Stimulated activated CD8-positive, alpha-beta memory T cell treated with anti-CD3 and anti-CD28 coated beads, Interleukin-15, amount 100 ng/mL, for 24 hours (primary cell): ENCODE measurements at regions not wholly inside any gene's neighbourhood (a gene's known extent, or its start where the extent isn't known, plus 50 kb on each side); places are given as distances from the start of the nearest gene placed in this dataset.
"Not testable (repeated sequence)": the region's sequence is repeated elsewhere in the genome, so short reads cannot be mapped to it uniquely, and the experiment has no call there.

Experiments used
- DNase-seq: peaks from one replicate; pipeline ENCODE4 v3.0.0-alpha.2; 2020; ENCODE audit warnings: low read depth

DNA sequence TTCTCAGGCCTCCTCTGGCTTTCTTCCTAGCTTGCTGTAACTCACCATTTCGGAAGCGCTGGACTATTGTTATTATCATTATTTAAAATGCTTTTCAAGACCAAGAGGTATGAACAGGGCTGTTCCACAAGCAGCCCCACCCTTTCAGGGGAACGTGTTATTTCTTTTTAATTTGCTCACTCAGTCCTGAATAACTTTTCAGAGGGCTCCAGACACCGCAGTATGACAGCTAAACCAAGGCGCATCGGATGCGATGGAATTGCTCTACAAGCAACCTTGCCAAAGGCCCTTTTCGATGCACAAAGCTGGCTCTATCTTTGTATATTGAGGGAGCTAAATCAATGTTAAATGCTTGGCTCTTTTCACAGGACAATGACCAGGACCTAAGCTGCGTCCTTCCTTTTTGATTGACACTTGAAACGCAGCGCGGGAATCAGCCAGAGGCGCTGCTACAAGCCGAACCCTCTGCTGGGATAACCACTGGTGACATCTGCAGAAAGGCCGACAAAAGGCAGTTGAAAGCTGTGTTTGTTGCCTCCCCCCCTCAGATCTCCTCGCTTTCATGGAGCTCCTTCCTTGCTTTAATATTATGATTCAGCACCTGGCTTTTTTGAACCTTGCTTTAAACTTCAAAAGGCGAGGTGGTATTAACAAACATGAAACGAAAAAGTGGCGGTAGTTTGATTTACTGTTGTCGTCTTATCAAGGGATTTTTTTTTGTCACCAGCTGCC is 204.7 kb upstream of the PROX1 start:
- no peak for DNase-seq

DNA sequence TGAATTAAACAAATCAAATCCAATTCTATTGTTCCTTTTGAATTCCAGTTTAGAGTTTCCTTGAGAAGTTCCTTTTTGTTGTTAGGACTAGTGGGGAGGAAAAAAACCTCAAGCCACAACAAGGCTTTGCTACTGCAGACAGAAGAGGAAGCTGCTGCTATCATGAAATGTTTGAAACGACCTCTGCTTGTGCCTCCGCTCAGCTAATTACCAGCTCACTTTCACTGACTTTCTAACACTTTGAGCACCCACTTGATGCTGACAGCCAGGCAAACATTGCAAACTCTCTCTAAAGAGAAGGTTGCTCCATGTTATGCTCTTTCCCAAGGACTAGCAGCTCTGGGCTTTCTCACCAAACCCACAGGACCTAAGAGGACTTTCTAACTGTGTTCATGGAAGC is 203.9 kb upstream of the PROX1 start:
- no peak for DNase-seq

DNA sequence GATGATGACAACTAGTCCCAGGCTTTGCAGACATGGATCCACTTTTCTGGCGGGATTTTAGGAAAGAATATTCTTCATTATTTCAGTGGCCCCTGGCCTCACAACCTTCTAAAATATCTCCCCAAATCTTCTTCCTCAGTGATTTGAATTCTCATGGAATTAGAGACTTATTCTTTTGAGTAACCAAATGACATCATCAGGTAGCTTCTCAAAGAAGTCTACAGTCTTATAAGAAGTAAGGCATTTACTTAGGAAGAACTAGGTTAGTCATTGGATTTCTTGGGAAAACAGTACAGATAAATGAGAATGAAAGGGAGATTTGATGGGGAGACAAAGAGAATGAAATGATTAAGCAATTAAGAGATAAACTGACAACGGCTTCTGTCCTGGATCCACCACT is 201.1 kb upstream of the PROX1 start:
- DNase-seq: no peak

- DNase-seq: no peak
Observed at GRCh38 chr1:213790565-213790964, 197.2 kb upstream of the PROX1 start.

- DNase-seq: no peak
Observed at GRCh38 chr1:213793482-213794067, 194.2 kb upstream of the PROX1 start.

DNA sequence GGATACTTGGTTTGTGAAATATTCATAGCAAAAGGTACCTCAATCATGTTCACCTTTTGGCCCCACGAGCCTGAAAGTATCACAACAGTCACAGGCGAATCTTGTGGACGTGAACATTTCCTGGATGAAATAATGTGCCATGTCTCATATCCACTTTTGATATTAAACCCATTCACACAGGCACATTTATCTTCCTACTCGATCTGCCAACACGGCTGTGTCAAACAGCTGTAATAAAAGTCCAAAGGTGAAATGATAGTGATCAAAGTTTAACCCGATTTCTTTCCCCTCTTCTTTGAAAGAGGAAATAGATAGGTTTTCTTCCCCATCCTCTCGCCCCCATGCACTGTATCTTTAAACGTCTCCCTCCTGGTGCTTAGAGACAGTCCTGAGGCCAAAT is 191.2 kb upstream of the PROX1 start:
- DNase-seq: no peak

GRCh38 chr1:213808288-213808687 is 179.5 kb upstream of the PROX1 start:
- not testable (repeated sequence) for DNase-seq

DNA sequence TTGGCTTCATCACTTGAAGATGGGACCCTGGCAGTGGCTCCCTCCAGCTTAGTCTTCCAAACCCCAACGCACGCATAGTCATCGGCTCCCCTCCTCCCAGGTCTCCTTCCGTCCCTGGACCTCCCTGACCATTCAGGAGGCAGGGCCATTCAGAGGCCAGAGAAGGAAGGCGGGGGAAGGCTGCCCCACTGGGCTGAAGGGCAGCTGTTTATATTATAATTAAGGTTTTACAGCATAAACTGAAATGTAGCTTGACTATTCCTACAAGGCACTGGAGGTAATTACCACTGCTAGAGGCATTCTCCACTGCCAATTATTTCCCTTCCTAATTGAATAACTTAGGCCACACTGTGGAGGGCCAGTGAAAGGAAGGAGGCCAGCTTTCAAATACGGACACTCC is 170.6 kb upstream of the PROX1 start:
- DNase-seq: no peak

- DNase-seq: no peak
Observed at GRCh38 chr1:213820362-213821149, 167.2 kb upstream of the PROX1 start.

DNA sequence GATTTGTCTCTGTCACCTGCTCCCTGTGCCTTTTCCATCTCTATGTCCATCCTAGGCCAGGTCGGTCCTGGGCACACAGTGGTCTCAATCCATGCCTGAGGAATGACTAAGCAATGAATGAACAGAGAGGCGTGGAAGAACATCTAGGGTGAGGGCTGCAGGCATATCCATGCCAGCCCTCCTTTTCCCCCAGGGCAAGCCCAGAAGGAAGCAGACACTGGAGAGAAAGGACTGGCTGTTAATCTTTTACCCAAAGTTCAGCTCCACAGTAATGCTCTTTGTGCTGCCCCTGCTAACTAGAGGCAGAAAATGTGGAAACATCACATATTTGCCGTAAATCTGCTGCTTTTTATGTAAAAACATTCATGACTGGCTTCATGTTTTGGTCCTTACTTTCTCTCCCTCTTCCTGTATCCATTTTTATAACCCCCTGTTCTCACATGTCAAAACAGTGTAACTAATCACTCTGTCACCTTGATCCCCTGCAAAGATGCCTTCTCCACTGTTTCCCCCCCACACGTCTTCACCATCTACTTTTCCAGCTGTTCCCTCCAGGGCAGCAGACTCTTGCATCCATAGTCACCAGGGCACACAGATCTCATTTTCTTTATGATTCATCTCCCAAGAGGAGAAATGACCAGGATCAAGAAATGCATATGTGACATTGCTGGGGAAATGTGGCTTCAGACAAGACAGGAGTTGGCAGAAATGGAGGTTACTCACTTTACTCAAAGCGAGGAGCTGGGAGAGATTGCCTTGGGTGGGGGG is 166.4 kb upstream of the PROX1 start:
- no peak for DNase-seq

DNA sequence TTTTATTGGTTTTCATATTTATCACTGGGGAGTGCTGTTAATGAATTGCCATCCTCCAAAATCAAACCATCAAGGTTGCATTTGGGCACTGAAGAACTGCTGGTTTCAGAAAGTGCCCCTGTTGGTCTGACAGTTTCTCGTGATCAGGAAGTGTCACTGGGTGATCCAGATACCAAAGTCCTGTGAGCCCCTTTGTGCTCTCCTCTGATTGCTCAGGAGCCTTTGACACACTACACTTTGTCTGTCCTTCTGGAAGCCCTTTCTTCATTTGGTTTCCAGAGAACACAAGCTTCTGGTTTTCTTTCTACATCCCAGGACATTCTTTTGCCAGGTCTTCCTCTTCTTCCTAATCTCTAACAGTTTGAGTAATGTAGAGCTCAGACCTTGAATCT is 165.8 kb upstream of the PROX1 start:
- no peak for DNase-seq

DNA sequence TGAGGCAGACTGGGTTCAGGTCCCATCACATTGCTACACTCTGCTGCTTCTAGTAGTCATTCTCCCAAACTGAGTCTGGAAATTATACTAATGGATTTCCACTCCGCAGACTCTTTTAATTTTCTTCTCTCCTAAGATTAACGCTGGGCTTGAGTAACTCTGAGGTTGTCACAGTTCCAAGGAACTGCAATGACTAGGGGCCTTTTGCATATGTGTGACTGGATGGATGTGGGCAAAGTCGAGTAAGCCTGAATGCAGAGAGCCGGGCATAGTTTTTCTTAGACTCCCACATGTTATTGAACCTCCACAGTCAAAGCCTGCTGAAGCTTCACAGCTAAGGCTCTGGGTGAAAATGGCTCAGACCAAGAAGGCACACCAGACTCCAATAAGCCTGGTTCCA is 160.9 kb upstream of the PROX1 start:
- DNase-seq: no peak

- DNase-seq: no peak
Observed at GRCh38 chr1:213828867-213829266, 158.9 kb upstream of the PROX1 start.

DNA sequence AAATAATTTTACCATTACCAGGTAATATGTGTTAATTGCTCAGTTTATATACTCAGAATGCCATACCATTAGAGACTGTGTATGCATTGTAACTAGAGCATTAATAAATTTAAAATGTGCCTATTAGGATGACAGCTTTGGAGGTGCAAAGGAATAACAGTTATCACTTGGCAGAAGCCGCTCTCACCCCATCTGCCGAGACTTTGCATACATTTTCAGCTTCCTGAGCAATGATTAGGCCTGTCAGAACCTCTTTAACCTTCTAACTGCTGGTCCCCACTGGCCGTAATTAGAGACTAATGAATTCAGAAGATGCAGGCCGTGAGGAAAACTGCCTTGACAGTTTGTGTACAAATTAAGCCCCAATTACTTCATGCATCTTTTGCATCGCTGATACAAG is 158.0 kb upstream of the PROX1 start:
- no peak for DNase-seq

DNA sequence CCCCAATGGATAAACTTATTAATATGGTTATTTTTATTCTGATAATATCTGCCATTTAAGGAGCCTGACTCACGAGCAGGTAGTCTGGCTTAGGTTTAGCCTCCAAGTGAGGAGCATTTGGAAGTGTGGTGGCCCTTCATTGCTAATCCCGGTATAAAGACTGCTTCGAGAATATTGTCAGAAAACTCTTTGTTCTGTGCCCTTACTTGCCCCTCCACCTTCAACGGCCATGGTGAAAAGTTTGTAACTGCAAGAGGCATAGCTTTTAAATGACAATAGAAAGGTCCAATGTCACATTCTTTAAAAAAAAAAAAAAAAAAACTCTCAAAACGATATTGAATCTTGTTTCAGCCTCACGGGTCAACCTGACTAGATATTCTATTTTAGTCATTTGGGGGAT is 157.4 kb upstream of the PROX1 start:
- no peak for DNase-seq

DNA sequence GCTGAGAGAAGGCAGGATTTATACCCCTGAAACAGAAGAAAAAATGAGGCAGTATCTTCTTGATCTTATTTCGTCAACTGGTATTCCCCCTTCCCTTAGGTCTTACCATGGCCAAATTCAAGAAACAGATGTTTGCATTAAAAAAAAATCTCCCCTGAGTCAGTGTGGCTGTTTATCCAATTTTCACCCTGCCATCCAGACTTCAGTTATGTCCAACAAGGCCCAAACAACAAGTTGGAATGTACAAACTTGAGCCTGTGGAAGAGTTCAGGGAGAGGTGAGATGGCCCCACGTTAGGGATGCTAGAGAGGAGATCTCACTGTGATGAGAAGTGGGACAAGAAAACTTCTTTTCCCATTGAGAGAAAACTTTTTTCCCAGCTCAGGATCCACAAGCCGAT is 147.2 kb upstream of the PROX1 start:
- no peak for DNase-seq

DNA sequence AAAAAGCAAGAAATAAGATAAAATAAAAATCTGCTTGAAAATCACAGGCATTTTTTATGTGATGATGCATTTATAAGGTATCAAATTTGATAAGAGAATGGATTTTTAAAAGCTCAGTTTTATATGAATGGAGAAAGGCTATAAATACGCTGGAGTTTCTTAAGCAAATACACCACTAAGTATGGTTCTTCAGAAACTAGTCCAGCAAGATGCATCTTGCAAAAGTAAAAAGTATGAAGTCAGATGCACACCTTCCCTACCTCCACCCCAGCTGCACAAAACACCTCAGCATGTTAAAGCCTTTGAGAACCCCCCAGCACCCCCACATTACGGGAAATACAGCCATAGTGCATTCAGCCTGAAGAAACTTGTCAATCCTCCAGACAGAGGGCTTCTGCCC is 143.1 kb upstream of the PROX1 start:
- no peak for DNase-seq

DNA sequence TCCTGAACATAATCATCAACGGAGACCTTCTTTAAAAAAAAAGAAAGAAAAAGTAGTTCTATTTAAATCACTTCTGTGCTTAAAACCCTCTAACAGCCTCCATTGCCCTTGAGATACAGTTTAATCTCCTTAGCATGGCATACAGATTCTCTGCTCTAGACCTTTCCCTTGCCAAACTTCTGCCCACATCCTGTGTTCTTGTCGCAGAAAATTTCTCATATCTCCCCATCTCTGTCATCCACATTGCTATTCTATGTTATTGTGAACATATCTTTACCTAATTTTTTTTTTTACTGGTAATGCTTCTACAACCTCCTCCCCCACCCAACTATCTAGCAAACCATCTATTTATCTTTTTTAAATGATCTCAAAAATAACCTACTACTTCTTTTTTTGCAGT is 135.7 kb upstream of the PROX1 start:
- DNase-seq: no peak

- no peak for DNase-seq
Observed at GRCh38 chr1:213858581-213858980, 129.2 kb upstream of the PROX1 start.

- no peak for DNase-seq
Observed at GRCh38 chr1:213861841-213862240, 125.9 kb upstream of the PROX1 start.

DNA sequence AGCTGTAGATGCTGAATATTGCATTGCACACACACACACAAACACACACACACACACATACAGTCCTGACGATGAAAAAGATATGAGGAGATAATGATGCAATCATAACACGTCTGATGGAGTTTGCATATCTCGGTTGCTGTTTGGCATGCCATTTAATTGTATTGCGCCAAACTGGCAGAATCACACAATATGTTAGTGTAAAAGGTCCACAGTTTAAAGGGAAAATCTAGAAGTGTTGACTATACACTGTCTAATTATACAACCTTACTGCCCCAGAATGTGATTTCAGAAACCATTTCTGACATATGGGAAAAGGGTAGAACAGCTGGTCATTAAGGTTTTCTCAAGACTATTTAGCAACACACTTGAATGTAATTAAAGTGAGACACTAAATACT is 123.7 kb upstream of the PROX1 start:
- DNase-seq: no peak

GRCh38 chr1:213868482-213868881 is 119.3 kb upstream of the PROX1 start:
- no peak for DNase-seq

GRCh38 chr1:213871179-213871578 is 116.6 kb upstream of the PROX1 start:
- no peak for DNase-seq
